RKO (cell line): ENCODE measurements at regions not wholly inside any gene's neighbourhood (a gene's known extent, or its start where the extent isn't known, plus 50 kb on each side); places are given as distances from the start of the nearest gene placed in this dataset.

ENCODE experiments used
- DNase-seq: peaks from one replicate; pipeline ENCODE4 v3.0.0-alpha.2; 2016; ENCODE audit warnings: low spot score

- DNase-seq: no peak
These were observed 58.4 kb downstream of the ARL4C start for GRCh38 chr2:234438305-234438977.

- no peak for DNase-seq
These were observed 59.1 kb downstream of the ARL4C start for GRCh38 chr2:234437642-234438304.

DNA sequence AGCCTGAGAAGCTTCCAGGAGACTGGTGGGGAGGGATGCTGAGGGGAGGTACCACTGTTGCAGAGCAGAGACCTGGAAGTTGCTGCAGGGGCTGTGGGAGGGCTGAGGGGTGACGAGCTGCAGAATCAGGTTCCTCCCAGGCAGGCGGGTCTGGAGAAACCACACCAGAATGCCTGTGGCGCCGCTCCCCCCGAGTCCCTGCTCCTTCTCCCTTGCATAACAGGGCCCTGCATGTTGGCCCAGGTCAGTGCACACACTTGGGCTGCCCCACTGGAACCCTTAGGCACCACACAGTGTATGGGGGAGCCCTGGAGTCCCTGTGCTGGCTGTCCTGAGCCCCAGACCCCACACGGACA lies 60.4 kb downstream of the ARL4C start:
- DNase-seq: no peak

DNA sequence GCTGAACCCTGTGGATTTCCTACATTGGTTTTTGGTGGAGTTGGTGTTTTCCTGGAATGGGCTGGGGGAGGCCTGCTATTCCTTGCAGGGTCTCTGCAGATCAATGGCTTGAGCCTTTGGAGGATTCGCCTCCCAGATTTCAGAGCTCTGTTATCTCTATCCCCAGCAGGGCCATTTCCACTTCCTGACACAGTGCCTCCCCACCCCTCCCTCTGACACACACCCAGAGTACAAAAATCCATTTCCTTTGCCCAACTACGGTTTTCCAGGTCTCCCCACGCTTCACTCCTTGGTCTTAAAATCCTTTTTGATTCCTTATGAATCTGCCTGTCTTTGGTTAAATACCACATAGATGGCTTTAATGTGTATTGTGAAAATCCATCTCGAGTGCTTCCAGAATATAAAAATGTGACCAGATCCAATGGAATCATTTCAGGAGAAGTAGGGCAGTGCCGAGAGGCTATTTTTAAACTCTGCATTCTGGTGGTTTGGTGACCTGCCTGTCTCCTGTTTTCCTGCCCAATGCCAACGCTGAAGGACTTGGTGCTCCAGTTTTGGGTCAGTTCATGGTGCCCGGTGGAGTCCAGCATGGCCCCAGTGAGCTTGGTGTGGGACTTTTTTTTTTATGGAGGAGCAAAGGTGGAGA lies 60.9 kb downstream of the ARL4C start:
- DNase-seq: no peak

DNA sequence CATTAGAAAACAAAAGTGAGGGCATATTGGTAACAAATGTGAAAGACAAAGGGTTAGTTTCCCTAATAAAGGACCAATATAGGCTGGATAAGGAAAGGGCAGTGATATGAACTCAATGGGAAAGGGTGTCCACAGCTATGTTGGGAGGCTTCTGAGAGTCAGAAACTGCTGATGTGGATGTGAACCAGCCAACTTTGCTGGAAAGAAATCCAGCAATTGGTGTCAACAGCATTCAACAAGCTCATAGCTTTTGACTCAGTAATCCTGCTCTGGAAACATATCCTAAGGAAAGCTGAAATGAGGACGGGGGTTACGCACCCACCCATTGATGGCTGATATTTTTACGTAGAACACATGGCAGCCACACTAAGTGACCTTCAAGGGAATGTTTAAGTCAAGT lies 63.7 kb downstream of the ARL4C start:
- DNase-seq: no peak

DNA sequence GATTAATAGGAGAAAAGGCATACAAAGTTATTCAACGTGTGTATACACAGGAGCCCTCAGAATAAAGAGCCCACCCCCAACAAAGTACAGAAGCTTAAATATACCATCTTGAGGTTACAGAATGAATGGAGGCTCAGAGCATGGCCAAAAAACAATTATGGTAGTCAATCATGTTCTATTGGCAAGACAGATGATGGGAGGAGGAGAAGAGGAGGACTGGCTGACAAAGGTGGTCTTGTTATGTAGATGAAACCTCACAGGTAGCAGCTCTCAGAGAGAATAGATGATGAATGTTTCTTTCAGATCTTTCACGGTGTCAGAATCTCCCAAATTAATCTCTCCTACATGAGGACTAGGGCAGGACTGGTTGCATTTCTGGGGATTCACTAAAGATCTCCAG lies 66.0 kb downstream of the ARL4C start:
- no peak for DNase-seq

- DNase-seq: no peak
These were observed 67.6 kb downstream of the ARL4C start for GRCh38 chr2:234429265-234429664.

- DNase-seq: no peak
These were observed 69.5 kb downstream of the ARL4C start for GRCh38 chr2:234427081-234428061.

DNA sequence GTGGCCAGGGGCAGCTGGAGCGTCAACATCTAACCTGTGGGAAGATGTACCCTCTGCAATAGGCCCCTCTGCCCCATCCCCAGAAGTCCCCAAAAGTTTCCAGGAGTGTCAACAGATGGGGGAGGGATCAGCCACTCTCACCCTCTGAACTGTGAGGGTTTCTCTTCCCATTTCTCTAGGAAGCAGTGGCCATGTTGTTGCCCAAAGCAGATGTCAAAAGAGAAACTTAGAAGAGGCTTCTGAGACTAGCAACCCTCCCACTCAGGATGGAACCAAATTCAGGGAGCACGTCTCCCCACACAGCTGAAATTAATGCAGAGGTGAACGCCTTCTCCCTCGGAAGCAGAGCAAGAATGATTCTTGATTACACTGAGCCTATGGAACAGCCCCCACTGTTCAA lies 70.3 kb downstream of the ARL4C start:
- no peak for DNase-seq

DNA sequence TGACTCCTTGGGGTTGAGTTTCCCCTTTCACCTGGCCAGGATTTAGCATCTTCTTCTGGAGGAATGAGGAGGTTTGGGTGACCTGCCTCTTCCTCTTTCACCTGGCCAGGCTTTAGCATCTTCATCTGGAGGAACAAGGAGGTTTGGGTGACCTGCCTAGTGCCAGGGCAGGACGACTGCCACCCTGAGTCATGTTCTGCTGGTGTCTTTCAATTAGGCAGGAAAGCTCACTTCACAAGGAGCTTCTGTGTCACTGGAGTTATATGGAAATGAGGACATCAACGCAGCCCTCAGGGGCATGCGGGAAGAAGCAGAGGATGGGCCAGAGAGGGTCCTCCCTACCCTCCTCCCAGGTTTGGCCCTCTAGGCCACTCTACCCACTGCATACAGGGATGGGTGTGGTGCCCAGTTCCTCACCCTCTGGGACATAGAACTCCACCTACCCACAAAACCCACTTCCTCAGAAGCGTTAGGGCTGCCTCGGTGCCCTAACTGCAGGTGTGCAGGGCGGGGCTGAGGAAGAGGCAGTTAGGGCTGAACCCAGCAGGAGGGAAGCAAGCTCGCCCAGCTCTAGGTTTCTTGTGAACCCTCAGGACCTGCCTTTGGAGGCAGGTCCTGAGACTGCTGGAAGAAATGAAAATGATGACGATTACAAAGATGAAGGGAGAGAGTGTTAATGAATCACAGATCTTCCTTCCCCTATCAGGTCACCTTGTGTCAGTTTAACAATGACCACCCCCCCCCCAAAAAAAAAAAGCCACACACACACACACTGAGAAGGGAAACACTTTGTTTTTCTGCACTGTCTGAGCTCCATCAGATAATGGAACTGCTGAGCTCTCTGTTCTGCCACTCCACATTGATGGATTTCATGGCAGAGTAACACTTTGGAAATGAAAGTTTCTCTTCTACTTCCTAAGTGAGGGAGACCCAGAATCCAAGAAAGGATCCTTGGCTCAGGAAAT lies 71.0 kb downstream of the ARL4C start:
- no peak for DNase-seq

- DNase-seq: no peak
These were observed 73.0 kb downstream of the ARL4C start for GRCh38 chr2:234423884-234424283.

- no peak for DNase-seq
These were observed 73.9 kb downstream of the ARL4C start for GRCh38 chr2:234422981-234423431.

- peak; percentile 71 for DNase-seq
These were observed 74.6 kb downstream of the ARL4C start for GRCh38 chr2:234422273-234422732.

DNA sequence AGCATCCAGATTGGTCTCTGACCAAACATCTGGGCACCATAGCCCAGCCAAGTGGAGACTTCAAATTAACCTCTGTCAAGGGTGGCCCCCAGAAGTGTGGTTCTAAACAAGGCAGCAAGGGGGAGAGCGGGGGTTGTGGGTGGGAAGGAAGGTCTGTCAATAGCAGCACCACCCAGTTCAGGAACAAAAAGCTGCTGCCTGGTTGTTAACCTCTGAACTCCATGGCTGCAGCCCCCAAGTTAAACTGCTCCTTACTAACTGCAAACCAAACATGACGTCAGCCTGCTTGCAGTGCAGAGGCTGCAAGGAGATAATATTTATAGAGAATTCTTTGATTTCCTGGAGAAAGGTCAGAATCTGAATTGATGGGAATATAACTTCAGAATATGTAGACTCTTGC lies 76.5 kb downstream of the ARL4C start:
- no peak for DNase-seq

- DNase-seq: no peak
These were observed 77.2 kb downstream of the ARL4C start for GRCh38 chr2:234419726-234420125.

GRCh38 chr2:234415706-234416105 lies 81.2 kb downstream of the ARL4C start:
- DNase-seq: no peak

DNA sequence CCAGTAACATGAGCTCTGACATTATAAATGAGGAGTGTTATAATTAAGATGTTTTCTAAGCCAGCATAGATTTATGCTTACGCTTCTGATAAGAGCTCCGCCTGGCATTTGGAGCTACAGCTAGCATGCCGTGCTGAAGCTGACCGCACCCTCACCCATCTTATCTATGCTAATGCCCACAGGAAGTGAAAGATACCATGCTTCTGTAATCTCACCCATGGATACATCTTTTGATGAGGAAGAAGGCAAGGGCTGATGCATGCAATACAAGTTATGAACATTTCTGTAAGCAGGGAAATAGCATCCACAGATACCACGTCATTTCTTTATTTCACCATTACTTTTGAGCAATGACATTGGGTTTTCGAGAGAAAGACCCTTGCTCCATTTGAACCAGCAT lies 82.3 kb downstream of the ARL4C start:
- DNase-seq: no peak

- DNase-seq: no peak
These were observed 84.2 kb downstream of the ARL4C start for GRCh38 chr2:234412726-234413125.

GRCh38 chr2:234411793-234412192 lies 85.1 kb downstream of the ARL4C start:
- DNase-seq: no peak

- no peak for DNase-seq
These were observed 86.4 kb downstream of the ARL4C start for GRCh38 chr2:234410526-234410925.

DNA sequence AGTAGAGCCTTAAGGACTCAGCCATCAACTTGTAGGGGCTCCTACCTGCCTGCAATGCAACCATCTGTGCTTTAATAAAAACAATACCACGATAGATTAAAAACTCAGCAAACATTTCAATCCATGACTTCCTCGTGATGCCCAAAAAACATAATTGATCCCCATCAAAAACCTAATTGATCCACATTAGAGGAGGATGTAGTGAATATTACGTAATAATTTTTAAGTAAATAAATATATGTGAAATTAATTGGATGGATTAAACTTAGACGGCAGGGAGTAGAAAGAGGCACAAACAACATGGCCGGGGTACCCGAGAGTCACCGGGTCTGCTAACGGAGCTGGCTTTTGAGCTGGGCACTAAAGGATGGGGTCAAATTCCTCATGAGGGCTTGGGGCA lies 87.3 kb downstream of the ARL4C start:
- no peak for DNase-seq
